ENCODE measurements at regions not wholly inside any gene's neighbourhood (a gene's known extent, or its start where the extent isn't known, plus 50 kb on each side); places are given as distances from the start of the nearest gene placed in this dataset.
A peak's percentile ranks its signal among the peaks of the same experiment; 100 is the strongest.

DNA sequence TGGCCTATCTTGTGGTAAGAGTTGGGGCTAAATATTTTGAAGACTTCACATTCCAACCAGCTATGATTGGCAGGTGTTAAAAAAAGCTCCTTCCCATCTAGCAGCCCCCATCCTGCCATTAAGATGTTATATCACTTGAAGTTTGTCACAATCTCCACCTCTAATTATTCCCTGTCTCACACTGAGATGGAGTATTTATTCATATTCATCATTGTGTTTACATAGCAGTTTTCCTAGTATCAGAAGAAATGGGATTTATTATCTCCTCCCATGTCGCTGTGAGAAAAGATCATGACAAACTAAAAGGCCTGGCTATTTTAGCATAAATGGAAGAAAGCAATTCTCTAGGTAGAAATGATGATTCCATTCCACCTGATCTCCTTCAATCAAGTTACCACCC lies 653.6 kb downstream of the GABRG2 start:
- Histone ChIP-seq H3K9me3 (ENCODE audit: low read depth, low read length) (no peaks in the 10 kb centered on the region), H4K20me1 (ENCODE audit: insufficient read depth, low read length) (no peaks in the 10 kb centered on the region), H3K27me3 (ENCODE audit: insufficient read depth, low read length) (no peaks in the 10 kb centered on the region), H3K4me3 (ENCODE audit: insufficient read depth, low read length) (no peak overlapping the region), H3K27ac (ENCODE audit: low read depth, low read length) (no peak overlapping the region), H3K4me2 (ENCODE audit: insufficient read depth, low read length) (no peak overlapping the region), H2AFZ (ENCODE audit: low read length) (no peak overlapping the region), H3K4me1 (ENCODE audit: insufficient read depth, low read length) (no peaks in the 10 kb centered on the region), H3K36me3 (ENCODE audit: insufficient read depth, low read length) (no peaks in the 10 kb centered on the region), H3K79me2 (ENCODE audit: insufficient read depth, low read length) (no peaks in the 10 kb centered on the region)
- DNase-seq (ENCODE audit: insufficient read length, low spot score, missing footprints): no peak
- TF ChIP-seq, protein P1, sequence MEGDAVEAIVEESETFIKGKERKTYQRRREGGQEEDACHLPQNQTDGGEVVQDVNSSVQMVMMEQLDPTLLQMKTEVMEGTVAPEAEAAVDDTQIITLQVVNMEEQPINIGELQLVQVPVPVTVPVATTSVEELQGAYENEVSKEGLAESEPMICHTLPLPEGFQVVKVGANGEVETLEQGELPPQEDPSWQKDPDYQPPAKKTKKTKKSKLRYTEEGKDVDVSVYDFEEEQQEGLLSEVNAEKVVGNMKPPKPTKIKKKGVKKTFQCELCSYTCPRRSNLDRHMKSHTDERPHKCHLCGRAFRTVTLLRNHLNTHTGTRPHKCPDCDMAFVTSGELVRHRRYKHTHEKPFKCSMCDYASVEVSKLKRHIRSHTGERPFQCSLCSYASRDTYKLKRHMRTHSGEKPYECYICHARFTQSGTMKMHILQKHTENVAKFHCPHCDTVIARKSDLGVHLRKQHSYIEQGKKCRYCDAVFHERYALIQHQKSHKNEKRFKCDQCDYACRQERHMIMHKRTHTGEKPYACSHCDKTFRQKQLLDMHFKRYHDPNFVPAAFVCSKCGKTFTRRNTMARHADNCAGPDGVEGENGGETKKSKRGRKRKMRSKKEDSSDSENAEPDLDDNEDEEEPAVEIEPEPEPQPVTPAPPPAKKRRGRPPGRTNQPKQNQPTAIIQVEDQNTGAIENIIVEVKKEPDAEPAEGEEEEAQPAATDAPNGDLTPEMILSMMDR (IDR thresholded peaks at IDR 0.05; ENCODE audit: extremely low read depth, low read depth, low read length): no peak

DNA sequence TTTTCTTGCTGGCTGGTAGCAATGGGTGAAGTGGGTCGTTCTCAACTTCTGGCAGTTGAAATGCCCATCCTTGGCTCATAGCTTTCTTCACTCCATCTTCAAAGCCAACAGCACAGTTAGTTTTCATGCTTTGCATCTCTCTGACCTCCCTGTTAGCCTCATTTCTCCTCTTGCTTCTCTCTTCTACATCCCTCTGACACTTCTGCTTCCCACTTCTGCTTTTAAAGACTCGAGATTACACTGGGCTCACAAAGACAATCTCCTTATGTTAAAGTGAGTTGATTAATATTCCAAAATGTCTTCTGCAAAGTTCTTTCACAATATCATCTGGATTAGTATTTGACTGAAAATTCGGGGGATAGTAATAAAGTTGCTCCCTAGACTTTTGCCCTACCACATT lies 684.8 kb upstream of the CCNG1 start:
- H3K27me3 ChIP-seq (ENCODE audit: insufficient read depth, low read length): no peaks in the 10 kb centered on the region

DNA sequence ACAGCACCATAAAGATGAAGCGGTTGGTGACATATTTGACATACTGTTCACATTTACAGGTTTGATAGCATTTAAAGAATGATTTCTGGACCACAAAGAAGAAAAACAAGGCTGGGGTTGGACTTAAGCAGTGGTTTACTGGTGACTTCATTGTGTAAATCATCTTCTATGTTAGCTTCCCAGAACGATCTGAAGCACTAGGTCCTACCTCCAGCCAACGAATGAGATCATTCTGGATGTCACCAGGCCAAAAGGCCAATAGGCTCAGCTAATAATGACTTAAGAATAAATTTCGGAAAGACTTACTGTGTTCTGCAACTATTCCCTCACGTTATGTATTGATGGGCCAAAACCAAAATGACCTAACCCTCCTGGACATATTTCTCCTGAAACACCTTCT lies 675.3 kb upstream of the CCNG1 start:
- Histone ChIP-seq H3K9me3 (ENCODE audit: low read depth, low read length) (no peaks in the 10 kb centered on the region), H4K20me1 (ENCODE audit: insufficient read depth, low read length) (no peaks in the 10 kb centered on the region), H3K27me3 (ENCODE audit: insufficient read depth, low read length) (no peaks in the 10 kb centered on the region), H2AFZ (ENCODE audit: low read length) (no peak overlapping the region), H3K4me1 (ENCODE audit: insufficient read depth, low read length) (no peaks in the 10 kb centered on the region), H3K4me3 (ENCODE audit: insufficient read depth, low read length) (no peak overlapping the region), H3K27ac (ENCODE audit: low read depth, low read length) (no peak overlapping the region), H3K79me2 (ENCODE audit: insufficient read depth, low read length) (no peaks in the 10 kb centered on the region), H3K4me2 (ENCODE audit: insufficient read depth, low read length) (no peak overlapping the region), H3K36me3 (ENCODE audit: insufficient read depth, low read length) (no peaks in the 10 kb centered on the region)
- peak; percentile 39 for DNase-seq (ENCODE audit: insufficient read length, low spot score, missing footprints)
- TF ChIP-seq, protein P1 (IDR thresholded peaks at IDR 0.05; ENCODE audit: extremely low read depth, low read depth, low read length): no peak

More for the DNA sequence above, 684.8 kb upstream of the CCNG1 start:
- H2AFZ ChIP-seq (ENCODE audit: low read length): no peak overlapping the region
- H3K4me3 ChIP-seq (ENCODE audit: insufficient read depth, low read length): no peak overlapping the region
- no peak overlapping the region for H3K4me2 ChIP-seq (ENCODE audit: insufficient read depth, low read length)
- TF ChIP-seq, protein P1 (IDR thresholded peaks at IDR 0.05; ENCODE audit: extremely low read depth, low read depth, low read length): no peak
- no peaks in the 10 kb centered on the region for H3K36me3 ChIP-seq (ENCODE audit: insufficient read depth, low read length)
- H3K79me2 ChIP-seq (ENCODE audit: insufficient read depth, low read length): no peaks in the 10 kb centered on the region
- no peaks in the 10 kb centered on the region for H3K4me1 ChIP-seq (ENCODE audit: insufficient read depth, low read length)
- H4K20me1 ChIP-seq (ENCODE audit: insufficient read depth, low read length): no peaks in the 10 kb centered on the region
- H3K27ac ChIP-seq (ENCODE audit: low read depth, low read length): no peak overlapping the region
- no peaks in the 10 kb centered on the region for H3K9me3 ChIP-seq (ENCODE audit: low read depth, low read length)
- peak; percentile 3 for DNase-seq (ENCODE audit: insufficient read length, low spot score, missing footprints)

DNA sequence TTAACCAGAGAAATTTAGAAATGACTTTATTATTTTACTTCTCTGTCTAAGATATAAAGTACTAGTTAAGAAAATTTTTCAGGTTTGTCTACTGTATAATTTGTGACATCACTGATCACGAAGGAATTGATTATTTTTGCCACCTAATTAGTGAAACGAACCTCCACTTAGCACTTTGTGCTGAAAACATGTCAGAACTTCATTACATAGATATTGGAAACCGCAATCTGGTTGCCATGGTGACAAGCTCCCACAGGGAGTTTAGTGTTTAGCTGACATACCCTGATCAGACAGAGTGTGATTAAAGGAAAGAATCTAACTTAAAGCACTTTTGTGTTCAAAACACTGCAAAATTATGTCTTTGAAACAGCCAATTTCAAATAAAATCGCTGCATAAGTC lies 668.4 kb upstream of the CCNG1 start:
- H3K4me1 ChIP-seq (ENCODE audit: insufficient read depth, low read length): no peaks in the 10 kb centered on the region
- H3K27ac ChIP-seq (ENCODE audit: low read depth, low read length): no peak overlapping the region
- H3K9me3 ChIP-seq (ENCODE audit: low read depth, low read length): peaks cover 3% of the 10 kb centered on the region
- no peaks in the 10 kb centered on the region for H4K20me1 ChIP-seq (ENCODE audit: insufficient read depth, low read length)
- TF ChIP-seq, protein P1 (IDR thresholded peaks at IDR 0.05; ENCODE audit: extremely low read depth, low read depth, low read length): no peak
- H3K79me2 ChIP-seq (ENCODE audit: insufficient read depth, low read length): no peaks in the 10 kb centered on the region
- H3K36me3 ChIP-seq (ENCODE audit: insufficient read depth, low read length): no peaks in the 10 kb centered on the region
- H3K4me3 ChIP-seq (ENCODE audit: insufficient read depth, low read length): no peak overlapping the region
- no peak overlapping the region for H3K4me2 ChIP-seq (ENCODE audit: insufficient read depth, low read length)
- DNase-seq (ENCODE audit: insufficient read length, low spot score, missing footprints): no peak
- no peaks in the 10 kb centered on the region for H3K27me3 ChIP-seq (ENCODE audit: insufficient read depth, low read length)
- no peak overlapping the region for H2AFZ ChIP-seq (ENCODE audit: low read length)

Measured in osteoblast (primary cell).